ENCODE measurements at regions not wholly inside any gene's neighbourhood (a gene's known extent, or its start where the extent isn't known, plus 50 kb on each side); places are given as distances from the start of the nearest gene placed in this dataset.

DNA sequence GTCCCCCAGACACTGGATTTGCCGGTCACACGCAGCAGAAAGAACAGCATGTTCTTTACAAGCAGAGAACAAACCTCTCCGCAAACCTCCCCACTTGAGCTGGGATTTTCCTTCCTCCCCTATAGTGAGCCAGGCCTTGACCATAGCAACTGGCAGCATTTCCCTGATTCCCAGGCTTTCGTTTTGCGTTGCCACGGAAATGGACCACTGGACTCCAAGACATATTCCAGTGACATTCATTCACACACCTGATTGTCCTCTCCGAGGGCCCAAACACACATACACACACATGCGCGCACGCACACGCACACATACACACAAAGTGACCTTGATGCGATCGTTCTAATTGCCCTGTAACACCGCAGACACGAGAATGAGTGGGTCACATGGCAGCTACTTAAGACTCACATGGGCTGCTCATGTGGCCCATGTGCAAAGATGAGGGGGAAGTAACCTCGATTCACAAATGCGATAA is 80.9 kb upstream of the CPEB4 start:
- DNase-seq (ENCODE audit: low read depth): no peak
- no peak overlapping the region for H3K4me3 ChIP-seq (ENCODE audit: control insufficient read depth, low read depth, low read length)
- TF ChIP-seq, protein P1, sequence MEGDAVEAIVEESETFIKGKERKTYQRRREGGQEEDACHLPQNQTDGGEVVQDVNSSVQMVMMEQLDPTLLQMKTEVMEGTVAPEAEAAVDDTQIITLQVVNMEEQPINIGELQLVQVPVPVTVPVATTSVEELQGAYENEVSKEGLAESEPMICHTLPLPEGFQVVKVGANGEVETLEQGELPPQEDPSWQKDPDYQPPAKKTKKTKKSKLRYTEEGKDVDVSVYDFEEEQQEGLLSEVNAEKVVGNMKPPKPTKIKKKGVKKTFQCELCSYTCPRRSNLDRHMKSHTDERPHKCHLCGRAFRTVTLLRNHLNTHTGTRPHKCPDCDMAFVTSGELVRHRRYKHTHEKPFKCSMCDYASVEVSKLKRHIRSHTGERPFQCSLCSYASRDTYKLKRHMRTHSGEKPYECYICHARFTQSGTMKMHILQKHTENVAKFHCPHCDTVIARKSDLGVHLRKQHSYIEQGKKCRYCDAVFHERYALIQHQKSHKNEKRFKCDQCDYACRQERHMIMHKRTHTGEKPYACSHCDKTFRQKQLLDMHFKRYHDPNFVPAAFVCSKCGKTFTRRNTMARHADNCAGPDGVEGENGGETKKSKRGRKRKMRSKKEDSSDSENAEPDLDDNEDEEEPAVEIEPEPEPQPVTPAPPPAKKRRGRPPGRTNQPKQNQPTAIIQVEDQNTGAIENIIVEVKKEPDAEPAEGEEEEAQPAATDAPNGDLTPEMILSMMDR (IDR thresholded peaks at IDR 0.05; ENCODE audit: control insufficient read depth, insufficient read depth, low read depth, low read length, missing control alignments): no peak

DNA sequence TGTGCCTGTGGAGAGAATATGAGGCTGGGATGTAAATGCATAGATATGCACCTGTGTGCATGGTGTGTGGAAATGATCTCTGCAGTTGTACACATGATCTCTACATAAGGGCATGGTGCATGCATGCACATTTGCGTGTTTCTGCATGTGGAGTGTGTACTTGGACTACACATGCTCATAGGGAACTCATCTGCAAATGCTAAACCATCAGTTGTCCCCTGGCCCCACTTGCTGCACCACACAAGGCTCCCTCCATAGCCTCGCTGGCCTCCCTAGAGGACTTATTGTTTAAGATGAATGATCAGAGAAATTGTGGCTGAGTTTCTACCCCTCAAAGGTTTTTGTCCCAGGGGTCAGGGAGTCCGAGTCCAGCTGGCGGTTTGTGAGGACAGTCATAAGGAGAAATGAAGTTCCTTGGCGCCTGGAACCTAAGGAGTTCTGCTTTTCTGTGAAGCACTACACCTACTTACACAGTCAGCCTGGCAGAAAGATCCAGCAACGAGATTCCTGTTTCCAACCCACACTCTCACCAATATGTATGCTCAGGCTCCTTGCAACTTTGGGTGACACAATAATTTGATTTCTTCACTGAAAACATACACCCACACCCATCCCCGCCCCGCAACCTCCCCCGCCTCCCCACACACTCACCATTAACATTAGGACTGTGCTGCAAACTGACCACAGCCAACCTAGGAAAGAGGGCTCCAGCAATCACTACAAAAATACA is 79.9 kb upstream of the CPEB4 start:
- no peak for DNase-seq (ENCODE audit: low read depth)
- TF ChIP-seq, protein P1 (IDR thresholded peaks at IDR 0.05; ENCODE audit: control insufficient read depth, insufficient read depth, low read depth, low read length, missing control alignments): no peak
- H3K4me3 ChIP-seq (ENCODE audit: control insufficient read depth, low read depth, low read length): no peak overlapping the region

DNA sequence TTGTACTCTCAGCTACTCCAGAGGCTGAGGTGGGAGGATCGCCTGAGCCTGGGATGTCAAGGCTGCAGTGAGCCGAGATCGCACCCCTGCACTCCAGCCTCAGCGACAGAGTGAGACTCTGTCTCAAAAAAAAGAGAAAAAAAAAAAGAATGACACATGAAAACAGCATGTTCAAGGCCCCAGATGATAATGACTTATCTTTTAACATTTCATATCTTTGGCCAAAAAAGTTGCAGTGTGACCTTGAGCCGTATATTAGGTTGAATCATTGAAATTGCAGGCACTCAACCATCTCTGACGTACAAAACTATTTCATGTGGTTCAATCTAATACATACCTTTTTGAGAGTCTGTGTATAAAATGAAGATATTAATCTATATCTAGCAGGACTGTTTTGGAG is 79.1 kb upstream of the CPEB4 start:
- no peak for DNase-seq (ENCODE audit: low read depth)
- TF ChIP-seq, protein P1 (IDR thresholded peaks at IDR 0.05; ENCODE audit: control insufficient read depth, insufficient read depth, low read depth, low read length, missing control alignments): no peak
- no peak overlapping the region for H3K4me3 ChIP-seq (ENCODE audit: control insufficient read depth, low read depth, low read length)

DNA sequence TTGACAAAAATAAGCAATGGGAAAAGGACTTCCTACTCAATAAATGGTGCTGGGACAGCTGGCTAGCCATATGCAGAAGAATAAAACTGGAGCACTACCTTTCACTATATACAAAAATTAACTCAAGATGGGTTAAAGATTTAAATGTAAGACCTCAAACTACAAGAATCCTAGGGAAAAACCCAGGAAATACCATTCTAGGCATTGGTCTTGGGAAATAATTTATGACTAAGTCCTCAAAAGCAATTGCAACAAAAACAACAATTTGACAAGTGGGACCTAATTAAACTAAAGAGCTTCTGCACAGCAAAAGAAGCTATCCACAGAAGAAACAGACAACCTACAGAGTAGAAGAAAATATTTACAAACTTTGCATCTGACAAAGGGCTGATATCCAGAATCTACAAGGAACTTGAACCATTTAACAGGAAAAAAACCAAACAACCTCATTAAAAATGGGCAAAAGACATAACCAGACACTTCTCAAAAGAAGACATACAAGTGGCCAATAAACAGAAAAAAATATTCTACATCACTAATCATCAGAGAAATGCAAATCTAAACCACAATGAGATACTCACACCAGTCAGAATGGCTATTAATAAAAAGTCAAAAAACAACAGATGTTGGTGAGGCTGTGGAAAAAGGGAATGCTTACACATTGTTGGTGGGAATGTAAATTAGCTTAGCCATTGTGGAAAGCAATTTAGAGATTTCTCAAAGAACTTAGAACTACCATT is 75.2 kb upstream of the CPEB4 start:
- TF ChIP-seq, protein P1 (IDR thresholded peaks at IDR 0.05; ENCODE audit: control insufficient read depth, insufficient read depth, low read depth, low read length, missing control alignments): no peak
- no peak overlapping the region for H3K4me3 ChIP-seq (ENCODE audit: control insufficient read depth, low read depth, low read length)
- no peak for DNase-seq (ENCODE audit: low read depth)

DNA sequence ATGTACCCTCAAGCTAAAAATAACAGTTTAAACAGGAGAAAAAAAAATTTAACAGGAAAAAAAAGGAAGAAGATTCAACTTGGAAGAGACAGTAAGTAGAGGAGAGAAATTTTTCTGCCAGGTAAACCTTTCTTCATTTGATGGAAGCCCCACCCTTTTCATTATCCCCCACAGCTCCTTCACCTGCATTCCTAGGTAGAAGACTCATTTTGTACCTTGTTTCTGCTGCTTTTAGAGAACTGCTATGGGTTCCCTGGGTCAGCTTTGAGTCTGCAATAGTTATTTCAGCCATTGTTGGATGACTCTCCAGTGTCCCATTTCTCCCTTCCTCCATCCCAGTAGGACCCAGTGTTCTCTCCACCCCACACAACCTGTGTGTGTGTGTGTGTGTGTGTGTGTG is 74.1 kb upstream of the CPEB4 start:
- TF ChIP-seq, protein P1 (IDR thresholded peaks at IDR 0.05; ENCODE audit: control insufficient read depth, insufficient read depth, low read depth, low read length, missing control alignments): no peak
- no peak for DNase-seq (ENCODE audit: low read depth)
- H3K4me3 ChIP-seq (ENCODE audit: control insufficient read depth, low read depth, low read length): no peak overlapping the region

DNA sequence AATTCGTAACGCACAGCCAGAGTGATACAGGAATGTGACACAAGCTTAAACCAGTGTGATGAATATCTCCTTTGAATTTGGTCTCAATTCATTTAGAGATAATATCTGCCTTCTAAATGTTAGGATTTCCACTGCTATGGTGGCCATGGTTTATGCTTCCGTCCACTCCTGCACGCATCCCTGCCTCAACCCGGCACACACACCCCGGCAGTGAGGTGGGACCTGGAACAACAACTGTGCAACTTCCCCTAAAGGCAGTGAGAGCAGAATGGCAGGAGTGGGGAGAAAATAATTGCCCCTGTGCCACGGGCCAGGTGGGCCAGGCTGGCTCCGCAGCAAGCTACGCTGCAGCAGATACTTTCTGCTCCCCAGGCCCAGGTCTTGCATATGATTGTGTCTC is 72.6 kb upstream of the CPEB4 start:
- DNase-seq (ENCODE audit: low read depth): no peak
- H3K4me3 ChIP-seq (ENCODE audit: control insufficient read depth, low read depth, low read length): no peak overlapping the region
- TF ChIP-seq, protein P1 (IDR thresholded peaks at IDR 0.05; ENCODE audit: control insufficient read depth, insufficient read depth, low read depth, low read length, missing control alignments): no peak

All from AG09309 (cell line).